Peyer's patch (tissue), 4 donors: ENCODE measurements at regions not wholly inside any gene's neighbourhood (a gene's known extent, or its start where the extent isn't known, plus 50 kb on each side); places are given as distances from the start of the nearest gene placed in this dataset.

Source experiments
- CTCF ChIP-seq, 6 experiments: fragments of 450-650 bp in 4 of 6; fragments of 200-600 bp in 2 of 6; sonication (generic) in 1 of 6; IDR thresholded peaks; one replicate each; pipeline ENCODE4 v1.5.1; 2017 to 2019; ENCODE audit warnings: antibody characterized with exemption in 6 of 6, mild to moderate bottlenecking in 3 of 6, moderate library complexity in 1 of 6
- POLR2A ChIP-seq, 2 donors: fragments of 450-650 bp; IDR thresholded peaks; one replicate each; pipeline ENCODE4 v1.5.1; 2017; ENCODE audit warnings: antibody characterized with exemption in 2 of 2, mild to moderate bottlenecking in 2 of 2, moderate library complexity in 2 of 2

GRCh38 chr16:54657709-54658102 lies 273.0 kb upstream of the IRX5 start:
- TF ChIP-seq CTCF (IDR thresholded peaks at IDR 0.05) (no peak), POLR2A (IDR thresholded peaks at IDR 0.05) (no peak)
